RWPE1 (cell line): ENCODE measurements at regions not wholly inside any gene's neighbourhood (a gene's known extent, or its start where the extent isn't known, plus 50 kb on each side); places are given as distances from the start of the nearest gene placed in this dataset.

Source experiments
- CTCF ChIA-PET: fragments of 350-600 bp; sonication (Branson Sonifier 250); formaldehyde crosslinking; extraction: SDS; loops from one replicate; lab custom pipeline; 2021; lab: Yijun Ruan, JAX
- POLR2A ChIA-PET: fragments of 400-600 bp; formaldehyde crosslinking; extraction: SDS; loops from one replicate; lab custom pipeline; 2020; ENCODE audit warnings: antibody characterized with exemption; ENCODE audit not compliant: low non-redundant PET; lab: Yijun Ruan, JAX
- DNase-seq: peaks from one replicate; pipeline ENCODE4 v3.0.0; 2012; ENCODE audit warnings: low spot score
- H3K27ac ChIP-seq: fragments of 450-650 bp; 2 replicates; pipeline ENCODE4 v1.5.1; 2017
- TF ChIP-seq, protein P1 (sequence below): fragments of 450-650 bp; conservative IDR thresholded peaks from 2 replicates; pipeline ENCODE4 v1.5.1; 2017; ENCODE audit warnings: low read depth, mild to moderate bottlenecking

DNA sequence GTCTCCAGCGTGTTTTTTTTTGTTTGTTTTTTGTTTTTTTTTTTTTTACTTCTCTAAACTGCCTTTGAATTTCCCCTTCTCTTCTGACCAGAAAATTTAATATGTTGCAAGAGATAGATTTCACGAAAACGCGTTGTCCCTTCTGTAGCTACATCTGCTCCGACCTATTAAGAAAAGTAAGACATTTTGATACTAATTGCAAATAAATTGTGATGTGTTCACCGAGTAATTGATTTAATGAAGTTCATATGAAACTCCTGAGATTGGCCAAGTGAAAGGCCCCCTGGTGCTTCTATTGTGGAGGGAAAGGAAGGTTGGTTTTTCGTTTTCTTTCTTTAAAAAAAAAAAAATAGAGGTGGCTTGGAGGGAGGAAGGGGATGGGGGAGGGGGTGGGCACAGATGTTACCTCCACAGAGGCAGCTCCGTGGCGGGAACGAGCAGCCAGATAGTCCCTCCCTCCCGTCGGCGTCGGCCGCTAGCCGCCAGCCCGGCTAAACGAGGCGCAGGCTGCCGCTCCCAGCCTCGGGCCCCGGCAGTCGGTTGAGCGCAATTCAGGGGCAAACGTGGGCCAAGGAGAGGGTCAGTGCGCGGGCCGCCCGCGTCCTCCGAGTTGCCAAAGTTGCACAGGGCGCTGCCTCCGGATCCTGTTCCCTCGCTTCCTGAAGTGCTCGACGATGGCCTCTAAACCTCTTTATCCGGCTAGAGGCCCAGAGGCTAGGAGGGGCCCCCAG is 139.1 kb upstream of the ZIC3 start:
- H3K27ac ChIP-seq: no peak overlapping the region
- DNase-seq: no peak
- ChIA-PET POLR2A (no interaction called here), CTCF (no interaction called here)
- TF ChIP-seq, protein P1, sequence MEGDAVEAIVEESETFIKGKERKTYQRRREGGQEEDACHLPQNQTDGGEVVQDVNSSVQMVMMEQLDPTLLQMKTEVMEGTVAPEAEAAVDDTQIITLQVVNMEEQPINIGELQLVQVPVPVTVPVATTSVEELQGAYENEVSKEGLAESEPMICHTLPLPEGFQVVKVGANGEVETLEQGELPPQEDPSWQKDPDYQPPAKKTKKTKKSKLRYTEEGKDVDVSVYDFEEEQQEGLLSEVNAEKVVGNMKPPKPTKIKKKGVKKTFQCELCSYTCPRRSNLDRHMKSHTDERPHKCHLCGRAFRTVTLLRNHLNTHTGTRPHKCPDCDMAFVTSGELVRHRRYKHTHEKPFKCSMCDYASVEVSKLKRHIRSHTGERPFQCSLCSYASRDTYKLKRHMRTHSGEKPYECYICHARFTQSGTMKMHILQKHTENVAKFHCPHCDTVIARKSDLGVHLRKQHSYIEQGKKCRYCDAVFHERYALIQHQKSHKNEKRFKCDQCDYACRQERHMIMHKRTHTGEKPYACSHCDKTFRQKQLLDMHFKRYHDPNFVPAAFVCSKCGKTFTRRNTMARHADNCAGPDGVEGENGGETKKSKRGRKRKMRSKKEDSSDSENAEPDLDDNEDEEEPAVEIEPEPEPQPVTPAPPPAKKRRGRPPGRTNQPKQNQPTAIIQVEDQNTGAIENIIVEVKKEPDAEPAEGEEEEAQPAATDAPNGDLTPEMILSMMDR: no peak

DNA sequence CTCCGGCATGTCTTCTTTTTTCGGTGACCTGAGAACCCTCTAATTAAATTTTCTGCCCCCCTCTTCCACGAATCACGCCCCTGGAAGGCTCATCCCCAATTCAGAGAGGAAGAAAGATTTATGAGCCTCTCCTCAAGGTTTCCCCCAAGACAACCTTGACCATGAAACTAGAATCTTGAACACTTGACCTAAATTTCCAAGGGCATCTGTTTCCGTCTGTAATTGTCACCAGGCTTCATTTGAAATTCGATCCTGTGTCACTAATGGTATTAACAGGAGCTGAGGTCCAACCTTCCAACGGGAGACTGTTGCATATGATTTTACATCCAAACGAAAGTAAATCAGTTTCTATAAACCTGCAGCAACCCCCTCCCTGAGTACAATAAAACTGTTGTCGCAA is 139.9 kb upstream of the ZIC3 start:
- CTCF ChIA-PET: no interaction called here
- TF ChIP-seq, protein P1: no peak
- POLR2A ChIA-PET: no interaction called here
- no peak overlapping the region for H3K27ac ChIP-seq
- DNase-seq: no peak

DNA sequence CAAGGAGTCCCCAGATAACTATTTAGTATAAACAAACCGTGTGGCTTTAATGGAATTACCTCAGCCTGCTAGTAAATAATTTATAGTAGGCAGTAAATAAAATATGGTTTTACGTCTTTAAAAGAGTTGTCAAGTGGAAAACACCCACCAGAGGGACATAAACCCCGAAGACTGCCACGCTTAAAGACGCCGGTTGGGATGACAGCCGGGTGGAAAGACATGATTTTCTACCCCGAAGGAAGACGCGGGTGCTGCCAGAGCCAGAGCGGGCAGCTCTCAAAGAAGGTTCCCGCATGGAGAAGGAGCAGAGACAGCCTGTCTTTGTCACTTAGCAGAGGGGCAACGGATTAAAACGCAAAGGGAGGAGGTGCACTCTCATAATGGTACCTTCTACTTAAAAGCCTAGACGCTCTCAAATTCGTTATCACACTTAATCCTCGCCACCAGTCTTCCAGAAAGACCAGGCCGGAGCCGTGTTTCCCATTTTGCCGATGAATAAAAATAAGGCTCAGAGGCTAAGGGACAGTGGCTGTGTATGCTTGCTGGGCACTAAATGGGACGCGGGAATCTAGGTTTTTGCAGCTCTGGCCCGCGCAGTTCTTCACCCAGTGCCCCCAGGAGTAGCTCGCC is 140.5 kb upstream of the ZIC3 start:
- H3K27ac ChIP-seq: no peak overlapping the region
- TF ChIP-seq, protein P1: no peak
- ChIA-PET POLR2A (no interaction called here), CTCF (no interaction called here)
- DNase-seq: no peak

DNA sequence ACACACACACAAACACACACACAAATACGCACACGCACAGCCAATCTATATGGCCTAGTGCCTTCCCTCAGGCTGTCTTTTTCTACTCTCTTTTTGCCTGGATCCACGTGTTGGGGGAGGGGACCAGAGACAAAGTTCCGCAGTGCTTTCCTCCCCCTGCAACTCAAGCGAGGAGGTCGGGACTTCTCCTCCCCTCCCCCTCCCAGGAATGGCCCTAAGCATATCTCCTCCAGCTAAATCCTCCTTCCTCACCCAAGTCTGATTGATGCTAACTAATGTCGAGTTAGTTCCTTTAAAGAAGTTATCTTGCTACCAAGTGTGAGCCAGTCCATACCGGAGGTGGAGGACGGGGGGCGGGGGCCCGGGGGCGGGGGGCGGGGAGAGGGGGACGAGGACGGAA is 141.2 kb upstream of the ZIC3 start:
- no peak overlapping the region for H3K27ac ChIP-seq
- POLR2A ChIA-PET: no interaction called here
- CTCF ChIA-PET: no interaction called here
- DNase-seq: no peak
- TF ChIP-seq, protein P1: no peak

DNA sequence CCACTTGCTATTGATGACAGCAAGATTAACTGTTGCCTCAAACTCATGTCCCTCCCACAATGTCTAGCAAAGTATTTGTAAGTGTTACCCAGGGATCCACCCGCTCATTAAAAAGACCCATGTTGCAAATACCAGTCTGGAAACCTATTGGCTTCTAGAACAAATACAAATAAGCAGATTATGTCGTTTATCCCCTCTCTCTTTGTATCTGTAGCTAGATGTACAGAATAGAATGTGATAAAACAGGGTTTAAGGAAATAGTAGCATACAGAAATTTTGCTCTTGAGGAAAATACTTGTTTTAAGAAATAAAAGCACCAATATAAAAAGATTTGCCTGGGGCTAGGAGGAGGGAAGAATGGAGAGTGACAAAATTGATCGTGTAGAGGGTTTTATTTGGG is 142.7 kb upstream of the ZIC3 start:
- TF ChIP-seq, protein P1: no peak
- no peak overlapping the region for H3K27ac ChIP-seq
- ChIA-PET CTCF (no interaction called here), POLR2A (no interaction called here)
- DNase-seq: no peak

DNA sequence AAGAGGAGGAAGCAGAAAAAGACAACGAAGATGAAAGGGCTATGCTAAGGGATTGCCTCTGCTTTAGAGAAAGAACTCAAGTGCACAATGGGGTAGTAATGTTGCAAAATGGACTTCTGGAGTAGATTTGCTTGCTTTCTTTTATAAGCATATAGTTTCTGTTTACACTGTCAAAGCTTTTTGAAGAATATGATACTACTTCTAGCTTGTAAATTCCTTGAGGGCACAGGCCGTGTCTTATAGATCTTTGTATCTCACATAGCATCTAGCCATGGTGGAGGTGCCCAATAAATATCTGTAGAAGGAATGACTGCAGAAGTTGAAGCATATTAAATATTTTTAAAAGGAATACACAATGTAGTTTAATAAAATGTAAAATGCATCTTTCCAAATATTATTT is 147.8 kb upstream of the ZIC3 start:
- H3K27ac ChIP-seq: no peak overlapping the region
- no peak for DNase-seq
- POLR2A ChIA-PET: no interaction called here
- CTCF ChIA-PET: no interaction called here
- TF ChIP-seq, protein P1: no peak
